GM19452 (cell line): ENCODE measurements at regions not wholly inside any gene's neighbourhood (a gene's known extent, or its start where the extent isn't known, plus 50 kb on each side); places are given as distances from the start of the nearest gene placed in this dataset.
"Not testable (repeated sequence)": the region's sequence is repeated elsewhere in the genome, so short reads cannot be mapped to it uniquely, and the experiment has no call there.

Experiments used
- ATAC-seq: cut with Tn5 transposase; IDR thresholded peaks from one replicate; pipeline ENCODE4 v1.9.1; 2021; ENCODE audit not compliant: unreplicated experiment

DNA sequence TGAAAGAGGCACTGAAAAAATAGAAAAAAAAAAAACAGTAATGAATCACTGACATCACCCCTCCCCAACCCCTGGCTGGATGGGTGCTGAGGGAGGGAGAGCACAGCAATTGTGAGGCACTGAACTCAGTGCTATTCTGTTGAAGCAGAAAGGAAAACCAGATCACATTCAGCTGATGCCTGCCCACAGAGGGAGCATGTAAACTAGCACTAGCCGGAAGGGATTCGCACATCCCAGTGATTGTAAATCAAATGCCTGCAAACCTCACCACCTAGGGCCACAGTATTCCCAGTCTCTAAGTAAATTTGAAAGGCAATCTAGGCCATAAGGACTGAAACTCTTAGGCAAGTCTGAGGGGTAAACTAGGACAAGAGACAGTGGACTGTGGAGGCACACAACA is 772.0 kb upstream of the CCDC179 start:
- ATAC-seq = no peak

DNA sequence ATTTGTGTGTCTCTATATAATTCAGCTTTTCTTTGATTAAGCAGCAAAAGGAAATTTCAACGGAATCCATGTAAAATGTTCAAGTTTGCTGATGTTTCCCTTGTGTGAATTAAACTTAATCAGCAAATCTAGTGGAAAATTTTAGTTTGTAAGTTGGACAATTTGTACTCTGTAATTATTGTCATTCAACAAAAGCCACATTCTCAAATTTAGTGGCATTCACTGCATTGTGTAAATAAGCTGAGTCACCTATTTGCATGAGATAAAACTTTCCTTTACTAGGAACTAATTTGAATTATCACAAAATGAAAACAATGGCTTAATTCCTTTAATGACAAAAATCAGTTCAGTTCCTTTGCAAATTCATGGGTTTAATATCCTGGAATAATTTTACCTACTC is 784.2 kb upstream of the CCDC179 start:
- ATAC-seq = no peak

DNA sequence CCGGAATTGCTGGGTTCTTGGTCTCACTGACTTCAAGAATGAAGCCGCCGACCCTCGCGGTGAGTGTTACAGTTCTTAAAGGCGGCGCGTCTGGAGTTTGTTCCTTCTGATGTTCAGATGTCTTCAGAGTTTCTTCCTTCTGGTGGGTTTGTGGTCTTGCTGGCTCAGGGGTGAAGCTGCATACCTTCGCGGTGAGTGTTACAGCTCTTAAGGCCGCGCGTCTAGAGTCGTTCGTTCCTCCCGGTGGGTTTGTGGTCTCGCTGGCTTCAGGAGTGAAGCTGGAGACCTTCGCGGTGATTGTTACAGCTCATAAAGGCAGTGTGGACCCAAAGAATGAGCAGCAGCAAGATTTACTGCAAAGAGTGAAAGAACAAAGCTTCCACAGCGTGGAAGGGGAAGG is 792.1 kb upstream of the CCDC179 start:
- ATAC-seq = not testable (repeated sequence)

DNA sequence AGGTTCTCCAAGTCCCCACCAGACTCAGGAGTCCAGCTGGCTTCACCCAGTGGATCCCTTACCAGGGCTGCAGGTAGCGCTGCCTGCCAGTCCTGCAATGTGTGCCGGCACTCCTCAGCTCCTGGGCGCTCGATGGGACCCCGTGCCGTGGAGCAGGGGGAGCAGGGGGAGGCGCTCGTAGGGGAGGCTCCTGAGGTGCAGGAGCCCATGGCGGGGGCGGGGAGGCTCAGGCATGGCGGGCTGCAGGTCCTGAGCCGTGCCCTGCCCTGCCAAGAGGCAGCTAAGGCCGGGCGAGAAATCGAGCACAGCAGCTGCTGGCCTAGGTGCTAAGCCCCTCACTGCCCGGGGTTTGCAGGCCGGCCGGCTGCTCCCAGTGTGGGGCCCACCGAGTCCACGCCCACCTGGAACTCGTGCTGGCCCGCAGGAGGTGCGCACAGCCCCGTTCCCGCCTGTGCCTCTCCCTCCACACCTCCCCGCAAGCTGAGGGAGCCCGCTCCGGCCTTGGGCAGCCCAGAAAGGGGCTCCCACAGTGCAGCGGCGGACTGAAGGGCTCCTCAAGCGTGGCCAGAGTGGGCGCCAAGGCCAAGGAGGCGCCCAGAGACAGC is 792.9 kb upstream of the CCDC179 start:
- ATAC-seq = no peak

DNA sequence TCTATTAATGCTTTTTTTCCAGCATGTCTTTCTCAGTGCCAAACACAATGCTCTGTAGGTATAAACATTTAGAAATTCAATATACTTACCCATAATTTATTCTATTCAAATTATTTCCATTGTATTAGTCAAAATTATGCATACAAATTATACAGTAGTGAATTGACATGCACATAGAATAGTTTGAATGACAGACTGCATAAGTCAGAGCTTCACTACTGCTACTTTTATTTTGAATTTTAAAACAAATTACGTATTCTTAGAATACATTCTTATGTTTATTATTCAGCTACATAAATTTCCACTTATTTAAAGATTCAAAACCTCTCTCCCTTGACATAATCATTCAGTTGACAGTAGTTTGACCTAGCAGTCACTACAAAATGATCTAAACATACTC is 808.0 kb upstream of the CCDC179 start:
- ATAC-seq = no peak

DNA sequence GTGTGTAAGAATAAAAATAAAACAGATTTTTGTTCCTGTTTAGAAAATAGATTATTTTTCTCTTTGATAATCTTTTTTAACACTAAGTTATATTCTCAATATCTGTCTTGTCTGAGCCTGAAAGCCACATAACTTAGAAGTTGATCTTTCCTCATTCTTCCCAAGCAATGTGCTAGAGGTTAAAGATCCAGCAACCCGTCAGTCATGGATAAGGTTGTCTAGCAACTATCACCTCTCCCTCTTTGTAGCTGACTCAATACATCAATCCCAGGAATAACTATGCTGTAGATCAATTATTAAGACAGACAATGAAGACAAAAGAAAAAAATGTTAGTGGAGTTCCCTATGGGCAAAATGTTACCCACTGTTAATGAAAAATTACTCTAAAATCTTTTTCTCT is 813.1 kb upstream of the CCDC179 start:
- ATAC-seq = no peak

DNA sequence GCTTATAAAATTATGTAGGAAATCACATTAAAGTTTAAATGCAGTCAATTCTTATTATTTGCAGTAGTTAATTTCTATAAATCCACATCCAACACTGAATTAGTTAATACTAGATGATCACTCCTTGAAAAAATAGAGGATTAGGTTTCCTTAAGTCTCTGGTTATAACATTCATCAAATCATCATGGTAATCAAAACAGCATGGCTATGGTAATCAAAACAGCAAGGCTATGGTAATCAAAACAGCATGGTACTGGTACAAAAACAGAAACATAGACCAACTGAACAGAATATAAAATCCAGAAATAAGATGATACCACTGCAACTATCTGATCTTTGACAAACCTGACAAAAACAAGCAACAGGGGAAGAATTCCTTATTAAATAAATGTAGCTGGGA is 814.6 kb upstream of the CCDC179 start:
- no peak for ATAC-seq

DNA sequence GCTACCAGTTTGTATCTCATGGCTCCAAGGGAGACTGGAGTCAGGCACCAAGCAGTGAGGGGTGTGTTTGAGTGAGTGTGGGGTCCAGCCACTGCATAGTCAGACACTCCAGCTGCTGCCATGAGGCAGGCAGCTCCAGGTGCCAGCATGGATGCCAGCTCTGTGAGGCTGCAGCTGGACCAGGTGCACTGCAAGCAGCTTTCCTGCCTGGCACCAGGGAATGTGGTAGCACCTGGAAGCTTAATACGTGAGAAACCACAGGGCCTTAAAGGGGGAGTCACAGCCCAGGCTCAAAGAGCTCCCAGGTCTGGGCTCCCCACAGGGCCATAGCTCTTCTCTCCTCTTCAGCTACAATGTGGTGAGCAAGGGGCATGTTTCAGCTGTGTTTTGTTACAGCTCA is 817.8 kb upstream of the LUZP2 start:
- no peak for ATAC-seq

DNA sequence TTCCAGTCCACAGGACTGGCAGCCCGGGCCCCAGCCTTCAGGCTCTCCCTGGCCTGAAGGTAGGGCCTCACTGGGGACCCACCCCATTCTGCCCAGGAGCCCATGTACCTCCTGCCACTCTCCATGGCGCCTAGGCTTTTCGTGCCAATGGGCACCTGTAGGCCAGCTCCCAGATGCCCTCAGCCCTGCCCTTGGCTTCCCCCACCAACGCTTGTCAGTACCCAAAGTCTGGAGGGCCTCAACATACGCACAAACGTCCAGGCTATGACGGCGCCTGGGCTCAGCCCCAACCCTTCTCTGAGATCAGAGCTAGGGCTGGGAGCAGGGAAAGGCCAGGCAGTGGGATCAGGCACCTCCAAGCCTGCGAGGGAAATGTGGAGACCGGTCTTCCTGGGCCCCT is 816.9 kb upstream of the LUZP2 start:
- ATAC-seq = no peak

DNA sequence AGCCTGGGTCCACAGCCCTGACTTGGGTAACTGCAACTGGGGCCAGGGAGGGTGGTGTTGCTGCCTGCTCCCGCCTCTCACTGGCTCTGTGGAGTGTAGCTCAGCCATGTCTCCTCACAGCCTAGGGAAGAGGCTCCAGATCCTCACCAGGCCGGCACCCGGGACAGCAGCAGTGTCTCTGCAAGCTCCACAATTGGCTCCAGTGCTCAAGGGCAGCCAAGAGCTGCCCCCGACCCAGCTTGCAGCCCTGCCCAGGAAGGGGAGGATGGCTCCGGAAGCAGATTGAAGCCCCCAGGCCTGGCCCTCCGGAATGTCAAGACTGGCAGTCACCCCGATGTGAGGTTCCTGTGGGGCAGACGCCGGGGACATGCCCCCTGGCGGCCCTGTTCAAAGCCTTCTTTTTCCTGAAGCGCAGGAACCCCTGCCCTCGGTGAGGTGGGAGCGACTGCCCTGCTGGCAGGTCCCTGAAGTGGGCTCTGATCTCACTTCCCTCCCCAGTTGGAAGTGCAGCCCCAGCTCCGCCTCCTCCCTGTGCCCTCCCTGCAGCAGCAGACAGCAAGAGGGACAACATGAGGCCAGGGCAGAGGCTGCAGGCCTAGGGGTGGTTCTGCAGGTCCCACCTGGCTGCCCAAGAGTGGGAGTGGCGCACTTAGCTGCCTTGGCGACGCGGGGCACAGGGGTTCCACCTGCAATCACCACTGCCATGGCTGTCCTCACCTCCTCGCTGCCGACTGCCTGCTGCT is 816.2 kb upstream of the LUZP2 start:
- ATAC-seq = no peak

DNA sequence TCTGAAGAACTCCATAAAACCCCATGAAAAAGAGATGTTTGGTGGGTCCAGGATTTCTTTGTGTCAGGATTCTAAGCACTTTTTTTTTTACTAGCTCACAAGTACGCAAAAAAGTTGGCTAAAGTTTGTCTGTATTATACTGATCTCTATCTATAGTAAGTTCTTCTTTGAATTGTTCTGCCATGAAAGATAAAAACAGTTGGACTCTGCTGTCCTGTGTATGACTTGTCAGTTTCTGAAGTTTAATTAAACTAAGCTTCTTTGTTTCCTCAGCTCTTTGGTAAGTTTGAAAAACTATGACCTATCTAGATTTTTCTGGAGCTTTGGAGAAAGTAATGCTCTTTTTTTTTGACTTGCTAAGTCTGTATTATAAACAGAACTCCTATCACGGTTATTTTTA is 812.2 kb upstream of the LUZP2 start:
- no peak for ATAC-seq

DNA sequence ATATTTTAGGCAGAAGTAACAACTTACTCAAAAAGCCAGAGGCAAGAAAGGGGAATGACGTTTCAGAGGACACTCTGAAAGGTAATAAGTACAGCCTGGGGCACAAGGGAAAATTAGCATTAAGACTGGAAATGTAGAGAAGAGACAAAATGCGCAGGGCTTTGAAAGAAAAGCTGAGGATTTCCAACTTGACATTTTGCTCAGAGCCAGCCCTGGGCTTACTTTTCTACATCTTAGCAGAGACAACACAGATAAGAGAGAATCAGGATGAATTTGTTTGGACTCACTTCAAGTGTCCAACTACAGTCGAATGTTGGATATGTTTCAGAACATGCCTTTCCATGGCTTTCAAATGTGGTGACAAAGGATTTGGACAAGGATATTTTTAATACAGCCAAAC is 808.9 kb upstream of the LUZP2 start:
- no peak for ATAC-seq

DNA sequence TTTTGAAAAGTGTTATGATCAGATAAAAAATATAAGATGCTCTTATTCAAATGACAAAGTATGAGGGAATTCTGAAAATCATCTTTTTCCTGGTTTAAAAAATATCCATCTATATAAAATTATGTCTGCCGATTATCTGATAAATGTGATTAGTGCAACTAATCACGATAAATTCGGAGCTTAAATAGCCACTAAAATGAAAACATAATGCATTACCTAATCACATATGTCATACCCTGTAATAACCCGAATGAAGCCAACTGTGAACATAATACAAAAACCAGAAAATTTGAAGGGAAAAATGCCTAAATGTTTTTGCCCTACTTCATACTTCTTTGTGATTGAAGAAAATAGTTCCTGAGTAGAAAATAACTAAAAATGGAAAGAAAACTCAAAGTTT is 808.4 kb upstream of the LUZP2 start:
- ATAC-seq = no peak

DNA sequence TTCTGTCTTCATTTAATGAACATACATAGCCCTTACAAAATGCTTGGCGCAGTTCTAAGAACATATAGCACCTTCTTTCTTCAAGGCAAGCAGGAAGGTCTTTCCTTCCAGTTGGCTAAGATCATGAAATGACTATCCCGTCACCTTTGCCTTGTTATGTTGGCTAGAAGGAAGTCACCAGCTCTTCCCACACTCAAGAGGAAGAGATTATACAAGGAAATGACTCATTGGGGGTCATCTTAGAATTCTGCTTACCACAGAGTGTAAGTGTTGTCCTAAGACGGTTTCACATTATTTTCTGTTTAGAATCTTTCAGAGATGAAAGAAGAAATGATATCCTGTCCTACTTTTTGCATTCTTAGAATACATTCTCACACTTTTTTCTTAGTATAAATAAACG is 808.0 kb upstream of the LUZP2 start:
- ATAC-seq = no peak

DNA sequence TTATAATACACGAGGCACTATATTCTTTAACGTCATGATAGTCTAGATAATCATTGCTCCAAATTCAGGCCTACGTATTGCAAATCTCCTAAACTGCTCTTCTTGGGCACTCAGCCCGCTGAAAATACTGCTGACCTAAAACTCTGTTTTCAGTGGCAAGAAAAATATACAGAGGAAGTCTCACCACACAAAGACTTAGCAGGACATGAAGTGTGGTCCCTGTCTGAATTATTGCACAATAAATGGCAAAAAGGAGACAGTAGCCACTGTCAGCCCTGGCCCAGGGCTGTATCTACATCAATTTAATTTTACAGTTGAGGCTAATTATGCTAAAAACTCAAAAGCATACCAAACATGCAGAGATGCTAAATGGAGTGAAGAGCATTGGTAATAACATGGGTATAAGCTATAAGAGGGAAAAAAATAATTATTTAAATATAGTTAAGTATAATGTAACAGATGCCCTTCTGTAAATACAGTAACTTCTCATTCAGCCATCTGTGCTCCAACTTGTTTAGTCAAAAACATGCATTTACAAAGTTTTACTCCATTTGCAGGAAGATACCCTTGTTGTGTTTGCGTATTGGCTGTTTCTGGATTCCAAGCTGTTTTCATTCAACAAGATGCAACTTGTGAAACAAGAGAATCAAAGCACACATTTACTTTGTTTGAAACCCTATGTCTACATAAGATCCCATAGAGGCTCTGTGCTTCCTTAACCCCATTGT is 800.0 kb upstream of the LUZP2 start:
- ATAC-seq = no peak

DNA sequence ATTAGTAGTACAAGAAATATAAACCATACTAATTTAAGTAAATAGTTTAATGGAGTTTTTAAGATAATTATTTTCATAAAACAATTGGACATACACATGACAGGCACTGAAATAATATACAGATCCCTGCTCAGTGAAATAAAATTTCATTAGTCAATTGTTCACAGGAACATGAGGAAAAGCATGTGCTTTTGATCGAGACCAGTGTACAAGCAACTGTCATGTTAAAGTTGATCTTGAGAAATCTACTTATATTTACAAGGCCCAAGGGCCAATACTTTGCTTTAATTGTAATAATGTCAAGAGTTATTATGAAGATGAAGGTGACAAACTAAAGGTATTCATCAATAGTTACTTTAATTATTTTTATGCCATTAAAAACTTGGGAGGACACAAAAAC is 792.7 kb upstream of the LUZP2 start:
- no peak for ATAC-seq

DNA sequence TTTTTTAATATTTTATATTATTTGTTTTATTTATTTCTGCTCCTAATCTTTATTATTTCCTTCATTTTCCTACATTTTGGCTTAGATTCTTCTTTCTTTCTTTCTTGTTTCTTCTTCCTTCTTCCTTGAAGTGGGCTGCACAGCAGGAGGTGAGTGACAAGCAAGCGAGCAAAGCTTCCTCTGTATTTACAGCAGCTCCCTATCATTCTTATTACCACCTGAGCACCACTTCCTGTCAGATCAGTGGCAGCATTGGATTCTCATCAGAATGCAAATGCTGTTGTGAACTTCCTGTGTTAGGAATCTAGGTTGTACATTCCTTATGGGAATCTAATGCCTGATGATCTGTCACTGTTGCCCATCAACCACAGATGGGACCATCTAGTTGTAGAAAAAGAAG is 784.9 kb upstream of the LUZP2 start:
- no peak for ATAC-seq

DNA sequence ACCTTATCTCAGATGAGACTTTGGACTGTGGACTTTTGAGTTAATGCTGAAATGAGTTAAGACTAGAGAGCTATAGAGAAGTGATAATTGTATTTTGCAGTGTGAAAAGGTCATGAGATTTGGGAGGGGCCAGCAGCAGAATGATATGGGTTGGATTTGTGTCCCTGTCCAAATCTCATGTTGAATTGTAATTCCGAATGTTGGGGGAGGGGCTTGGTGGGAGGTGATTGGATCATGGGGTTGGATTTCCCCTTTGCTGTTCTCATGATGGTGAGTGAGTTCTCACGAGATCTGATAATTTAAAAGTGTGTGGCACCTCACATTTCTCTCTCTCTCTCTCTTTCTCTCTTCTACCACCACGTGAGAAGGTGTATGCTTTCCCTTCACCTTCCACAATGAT is 777.8 kb upstream of the LUZP2 start:
- no peak for ATAC-seq

DNA sequence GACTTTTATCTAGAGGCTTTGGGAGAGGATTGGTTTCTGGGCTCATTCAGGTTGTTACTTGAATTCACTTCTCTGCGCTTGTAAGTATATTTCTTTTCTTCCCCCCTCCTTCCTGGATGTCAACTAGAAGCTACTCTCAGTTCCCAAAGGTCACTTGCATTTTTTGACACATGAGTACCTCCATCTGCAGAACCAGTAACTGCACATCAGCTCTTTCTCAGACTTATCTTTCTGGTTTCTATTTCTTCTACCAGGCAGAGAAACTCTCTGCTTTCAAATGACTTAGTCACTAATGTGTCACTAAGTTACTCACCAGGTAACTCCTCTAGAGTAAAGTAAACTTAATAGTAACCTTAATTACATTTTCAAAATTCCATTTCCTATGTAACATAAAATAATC is 773.0 kb upstream of the LUZP2 start:
- ATAC-seq = no peak

DNA sequence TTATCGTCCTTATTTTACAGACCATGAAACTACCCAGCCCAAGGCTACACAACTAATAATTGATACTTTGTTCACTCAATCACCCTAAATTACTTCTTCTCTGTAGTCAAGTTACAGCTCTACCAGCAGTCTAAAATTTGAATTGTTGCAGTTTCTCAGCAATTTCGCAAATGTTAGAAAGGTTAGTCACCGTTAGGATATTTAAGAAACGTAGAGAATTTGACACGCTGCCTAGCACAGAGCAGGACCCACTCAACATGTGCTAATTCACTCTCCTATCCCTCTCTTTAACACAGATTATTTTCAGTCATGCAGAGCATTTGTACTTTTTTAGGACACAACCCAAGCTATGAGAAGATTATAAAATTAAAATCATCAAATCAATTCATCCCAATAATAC is 771.1 kb upstream of the LUZP2 start:
- ATAC-seq = no peak

DNA sequence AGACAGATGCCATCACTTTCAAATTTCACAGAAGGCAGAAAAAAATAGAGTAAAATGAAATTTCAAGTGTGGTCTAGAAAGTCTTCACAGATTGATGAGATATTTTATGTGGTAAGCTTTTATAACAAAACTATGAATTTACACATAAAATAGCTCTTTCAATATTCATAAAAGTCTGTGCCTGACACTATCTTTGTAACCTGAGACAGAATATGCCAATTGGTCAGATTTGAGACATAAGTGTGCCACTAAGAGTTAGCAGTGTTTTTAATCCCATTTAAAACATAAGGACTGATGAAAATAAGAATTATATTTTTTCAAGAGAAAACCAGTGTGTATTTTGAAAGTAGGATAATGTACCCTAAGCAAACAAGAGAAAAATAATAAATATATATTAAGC is 769.5 kb upstream of the LUZP2 start:
- ATAC-seq = no peak

DNA sequence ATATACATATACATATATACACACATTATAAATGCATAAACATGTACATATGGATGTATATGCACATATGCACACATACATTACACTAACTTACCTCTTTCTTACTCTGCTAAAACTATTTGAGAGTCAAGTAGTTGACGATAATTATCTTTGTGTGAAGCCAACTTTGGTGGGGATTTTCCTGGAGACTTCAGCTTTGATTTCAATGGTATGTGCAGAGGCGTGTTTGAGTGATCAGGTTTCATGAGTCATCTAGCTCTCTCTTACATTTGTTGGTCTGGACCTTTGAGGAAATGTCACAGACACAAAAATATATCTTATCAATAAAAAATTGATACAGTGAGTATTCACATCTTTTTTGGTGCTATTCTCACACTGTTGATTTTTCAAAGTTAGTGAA is 769.1 kb upstream of the LUZP2 start:
- ATAC-seq = no peak
